ENCODE measurements at regions not wholly inside any gene's neighbourhood (a gene's known extent, or its start where the extent isn't known, plus 50 kb on each side); places are given as distances from the start of the nearest gene placed in this dataset.

DNA sequence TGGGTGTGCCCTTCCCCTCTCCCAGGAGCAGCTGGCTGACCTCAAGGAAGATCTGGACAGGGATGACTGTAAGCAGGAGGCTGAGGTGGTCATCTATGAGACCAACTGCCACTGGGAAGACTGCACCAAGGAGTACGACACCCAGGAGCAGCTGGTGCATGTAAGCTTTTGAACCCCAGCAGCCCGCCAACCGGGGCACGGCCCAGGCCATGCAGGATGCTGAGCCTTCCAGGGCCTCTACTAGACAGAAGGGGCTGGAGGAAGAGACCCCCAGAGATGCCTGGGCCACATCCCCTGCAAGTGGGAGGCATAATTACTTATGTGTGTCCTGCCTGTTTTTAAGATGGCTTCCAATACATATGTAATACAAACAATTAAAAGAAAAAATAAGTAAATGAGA, 239.3 kb downstream of the GLI2 start:
- Histone ChIP-seq H3K27me3 (ENCODE audit: control insufficient read depth, insufficient read depth, low read length, poor library complexity, severe bottlenecking) (no peaks in the 10 kb centered on the region), H3K36me3 (ENCODE audit: control insufficient read depth, insufficient read depth, low read length) (no peaks in the 10 kb centered on the region), H3K9me3 (ENCODE audit: control insufficient read depth, low read length) (no peaks in the 10 kb centered on the region), H3K4me1 (ENCODE audit: control insufficient read depth, insufficient read depth, low read length) (no peaks in the 10 kb centered on the region), H3K9ac (ENCODE audit: extremely low read depth, low read length, poor library complexity, severe bottlenecking) (no peak overlapping the region), H3K27ac (ENCODE audit: low read depth, low read length) (no peak overlapping the region), H3K4me3 (ENCODE audit: low read length) (no peak overlapping the region)
- Mint-ChIP-seq H3K4me1 (no peaks in the 10 kb centered on the region), H3K27ac (no peak overlapping the region), H3K36me3 (ENCODE audit: low read depth) (peaks cover 24% of the 10 kb centered on the region), H3K9me3 (peaks cover 6% of the 10 kb centered on the region), H3K4me3 (no peak overlapping the region), H3K27me3 (ENCODE audit: insufficient read depth) (no peaks in the 10 kb centered on the region)
- no peak for DNase-seq
- WGBS, 2 experiments (ENCODE audit: insufficient coverage in 1 of 2, insufficient read length in 1 of 2): 96% methylated on average over 4 of the region's 4 CpGs
- no peak for TF ChIP-seq CTCF (conservative IDR thresholded peaks at IDR 0.05)

DNA sequence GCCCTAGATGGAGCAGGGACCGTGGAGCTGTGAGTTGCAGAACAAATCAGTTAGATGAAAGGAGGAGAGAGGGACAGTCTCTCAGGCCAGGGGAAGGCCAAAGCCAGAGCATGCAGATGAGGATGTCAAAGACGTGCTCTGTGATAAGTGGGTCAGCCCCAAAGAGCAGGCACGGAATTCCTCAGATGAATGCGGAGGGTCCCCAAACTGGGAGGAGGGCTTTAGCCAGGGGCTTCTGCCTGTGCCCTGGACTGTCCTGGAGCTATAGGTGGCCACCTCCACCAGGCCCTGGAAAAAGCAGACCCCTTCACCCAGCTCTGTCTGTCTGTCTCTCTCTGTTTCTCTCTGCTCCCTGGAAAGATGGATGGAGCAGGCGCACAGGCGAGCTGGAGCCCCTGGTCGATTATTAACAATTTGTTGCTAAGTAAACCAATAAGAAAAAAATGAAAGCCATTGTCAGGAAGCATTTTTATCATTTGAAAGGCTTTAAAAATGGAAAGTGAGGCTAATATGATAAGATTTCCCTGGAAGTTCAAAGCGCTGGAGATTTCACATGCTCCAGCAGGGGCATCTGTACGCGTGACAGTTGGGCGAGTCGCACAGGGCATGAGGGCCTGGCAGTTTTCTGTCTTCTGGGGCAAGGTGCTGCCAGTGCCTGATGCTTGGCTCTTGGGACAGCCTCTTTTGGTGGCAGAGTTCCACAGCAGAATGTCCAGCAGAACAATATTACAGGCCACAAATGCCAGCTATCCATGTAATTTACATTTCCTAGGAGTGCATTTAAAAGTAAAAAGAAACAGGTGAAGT, 241.0 kb downstream of the GLI2 start:
- H3K27ac ChIP-seq (ENCODE audit: low read depth, low read length): no peak overlapping the region
- 91 to 95% methylated on average over 8 to 12 of the region's 12 CpGs for WGBS, 2 experiments (ENCODE audit: insufficient coverage in 1 of 2, insufficient read length in 1 of 2)
- no peak for TF ChIP-seq CTCF (conservative IDR thresholded peaks at IDR 0.05)
- Mint-ChIP-seq H3K36me3 (ENCODE audit: low read depth) (peaks cover 27% of the 10 kb centered on the region), H3K27ac (no peak overlapping the region), H3K4me1 (no peaks in the 10 kb centered on the region), H3K27me3 (ENCODE audit: insufficient read depth) (no peaks in the 10 kb centered on the region), H3K9me3 (peaks cover 7% of the 10 kb centered on the region), H3K4me3 (no peak overlapping the region)
- H3K27me3 ChIP-seq (ENCODE audit: control insufficient read depth, insufficient read depth, low read length, poor library complexity, severe bottlenecking): no peaks in the 10 kb centered on the region
- DNase-seq: no peak
- no peak overlapping the region for H3K9ac ChIP-seq (ENCODE audit: extremely low read depth, low read length, poor library complexity, severe bottlenecking)
- no peaks in the 10 kb centered on the region for H3K4me1 ChIP-seq (ENCODE audit: control insufficient read depth, insufficient read depth, low read length)
- no peaks in the 10 kb centered on the region for H3K36me3 ChIP-seq (ENCODE audit: control insufficient read depth, insufficient read depth, low read length)
- no peaks in the 10 kb centered on the region for H3K9me3 ChIP-seq (ENCODE audit: control insufficient read depth, low read length)
- no peak overlapping the region for H3K4me3 ChIP-seq (ENCODE audit: low read length)

DNA sequence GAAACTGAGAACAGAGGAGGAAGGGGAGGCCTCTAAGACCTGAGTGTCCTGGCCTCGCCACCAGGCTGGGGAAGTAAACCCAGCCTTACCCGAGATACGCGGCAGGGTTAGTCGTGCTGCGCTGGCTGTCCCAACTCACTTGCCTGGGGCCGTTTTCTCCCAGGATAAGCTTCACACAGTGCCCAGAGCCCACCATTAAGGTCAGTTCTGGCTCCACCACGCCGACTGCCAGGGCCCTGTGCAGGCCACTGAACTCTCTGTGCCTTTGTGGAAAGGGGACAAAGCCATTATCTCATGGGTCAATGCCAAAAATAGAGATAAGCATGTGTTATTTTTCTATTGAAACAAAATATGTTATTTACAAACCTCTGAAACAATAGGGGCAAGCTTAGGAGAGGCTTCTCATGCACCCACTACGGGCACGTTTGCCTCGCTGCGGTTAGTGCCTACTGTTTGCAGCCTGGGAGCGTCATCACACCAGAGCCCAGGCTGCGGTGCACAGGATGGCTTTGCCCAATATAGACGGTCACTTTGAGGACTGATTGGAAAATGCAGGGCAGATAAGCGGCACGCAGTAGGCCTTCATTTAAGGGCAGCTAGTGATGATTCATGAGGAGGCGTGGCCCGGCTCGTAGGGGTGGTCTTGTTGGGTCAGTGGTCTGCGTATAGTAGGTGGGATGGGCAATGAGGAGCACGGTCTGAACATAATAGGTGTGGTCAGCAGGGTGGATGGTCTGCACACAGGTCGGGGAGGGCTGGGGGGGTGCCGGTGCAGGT, 242.1 kb downstream of the GLI2 start:
- H3K4me1 Mint-ChIP-seq: peaks cover 8% of the 10 kb centered on the region
- Histone ChIP-seq H3K9ac (ENCODE audit: extremely low read depth, low read length, poor library complexity, severe bottlenecking) (no peak overlapping the region), H3K27me3 (ENCODE audit: control insufficient read depth, insufficient read depth, low read length, poor library complexity, severe bottlenecking) (no peaks in the 10 kb centered on the region), H3K4me1 (ENCODE audit: control insufficient read depth, insufficient read depth, low read length) (no peaks in the 10 kb centered on the region), H3K9me3 (ENCODE audit: control insufficient read depth, low read length) (no peaks in the 10 kb centered on the region), H3K36me3 (ENCODE audit: control insufficient read depth, insufficient read depth, low read length) (no peaks in the 10 kb centered on the region), H3K4me3 (ENCODE audit: low read length) (no peak overlapping the region), H3K27ac (ENCODE audit: low read depth, low read length) (no peak overlapping the region)
- H3K27ac Mint-ChIP-seq: no peak overlapping the region
- DNase-seq: no peak
- no peak overlapping the region for H3K4me3 Mint-ChIP-seq
- H3K9me3 Mint-ChIP-seq: peaks cover 7% of the 10 kb centered on the region
- WGBS, 2 experiments (ENCODE audit: insufficient coverage in 1 of 2, insufficient read length in 1 of 2): 94 to 99% methylated on average over 8 to 25 of the region's 25 CpGs
- H3K36me3 Mint-ChIP-seq (ENCODE audit: low read depth): peaks cover 27% of the 10 kb centered on the region
- TF ChIP-seq CTCF (conservative IDR thresholded peaks at IDR 0.05): no peak
- no peaks in the 10 kb centered on the region for H3K27me3 Mint-ChIP-seq (ENCODE audit: insufficient read depth)
